ENCODE measurements at regions not wholly inside any gene's neighbourhood (a gene's known extent, or its start where the extent isn't known, plus 50 kb on each side); places are given as distances from the start of the nearest gene placed in this dataset.

DNA sequence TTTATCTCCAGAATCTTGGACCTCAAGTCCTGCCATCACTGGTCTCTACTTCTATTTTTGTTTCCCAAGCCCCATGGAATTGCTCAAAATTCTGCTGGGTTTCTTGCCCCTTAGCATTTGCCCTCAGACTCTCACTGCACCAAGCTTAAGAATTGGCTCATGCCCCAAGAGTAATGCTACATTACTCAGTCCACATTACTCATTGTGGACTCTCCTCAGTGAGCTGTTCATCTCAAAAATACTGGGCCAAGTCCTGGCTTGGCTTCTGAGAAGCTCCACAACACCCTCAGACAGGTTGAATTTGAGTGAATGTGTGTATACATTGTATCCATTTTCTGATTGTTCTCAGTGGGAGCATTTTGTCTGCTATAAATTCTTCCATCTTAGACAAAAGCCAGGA is 364.4 kb upstream of the ARHGEF26 start:
- TF ChIP-seq, protein P1, sequence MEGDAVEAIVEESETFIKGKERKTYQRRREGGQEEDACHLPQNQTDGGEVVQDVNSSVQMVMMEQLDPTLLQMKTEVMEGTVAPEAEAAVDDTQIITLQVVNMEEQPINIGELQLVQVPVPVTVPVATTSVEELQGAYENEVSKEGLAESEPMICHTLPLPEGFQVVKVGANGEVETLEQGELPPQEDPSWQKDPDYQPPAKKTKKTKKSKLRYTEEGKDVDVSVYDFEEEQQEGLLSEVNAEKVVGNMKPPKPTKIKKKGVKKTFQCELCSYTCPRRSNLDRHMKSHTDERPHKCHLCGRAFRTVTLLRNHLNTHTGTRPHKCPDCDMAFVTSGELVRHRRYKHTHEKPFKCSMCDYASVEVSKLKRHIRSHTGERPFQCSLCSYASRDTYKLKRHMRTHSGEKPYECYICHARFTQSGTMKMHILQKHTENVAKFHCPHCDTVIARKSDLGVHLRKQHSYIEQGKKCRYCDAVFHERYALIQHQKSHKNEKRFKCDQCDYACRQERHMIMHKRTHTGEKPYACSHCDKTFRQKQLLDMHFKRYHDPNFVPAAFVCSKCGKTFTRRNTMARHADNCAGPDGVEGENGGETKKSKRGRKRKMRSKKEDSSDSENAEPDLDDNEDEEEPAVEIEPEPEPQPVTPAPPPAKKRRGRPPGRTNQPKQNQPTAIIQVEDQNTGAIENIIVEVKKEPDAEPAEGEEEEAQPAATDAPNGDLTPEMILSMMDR (conservative IDR thresholded peaks at IDR 0.05; ENCODE audit: low read length), result no peak
- no peak overlapping the region for H3K4me3 ChIP-seq (ENCODE audit: low read length)
- DNase-seq (ENCODE audit: low read depth), result peak; percentile 34

DNA sequence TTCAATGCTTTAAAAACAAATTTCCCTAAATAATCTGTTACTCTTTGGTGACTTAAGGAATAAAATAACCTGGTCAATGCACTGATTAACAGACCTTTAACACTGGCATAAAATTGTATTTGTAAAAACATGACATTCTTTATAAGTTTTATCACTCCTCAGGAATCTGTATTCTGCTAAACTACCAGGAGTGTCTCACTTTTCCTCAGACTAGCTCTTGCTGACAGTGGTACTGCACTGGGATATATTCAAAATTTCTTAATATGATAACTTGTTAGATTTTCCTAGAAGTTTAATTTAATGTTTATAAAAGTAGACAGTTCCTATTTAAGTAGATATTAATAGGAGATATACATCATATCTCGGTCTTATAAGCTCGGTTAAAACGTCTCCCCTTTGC is 363.4 kb upstream of the ARHGEF26 start:
- H3K4me3 ChIP-seq (ENCODE audit: low read length), result no peak overlapping the region
- TF ChIP-seq, protein P1 (conservative IDR thresholded peaks at IDR 0.05; ENCODE audit: low read length), result no peak; the same call in 1 of the 2 replicates
- no peak for DNase-seq (ENCODE audit: low read depth)

DNA sequence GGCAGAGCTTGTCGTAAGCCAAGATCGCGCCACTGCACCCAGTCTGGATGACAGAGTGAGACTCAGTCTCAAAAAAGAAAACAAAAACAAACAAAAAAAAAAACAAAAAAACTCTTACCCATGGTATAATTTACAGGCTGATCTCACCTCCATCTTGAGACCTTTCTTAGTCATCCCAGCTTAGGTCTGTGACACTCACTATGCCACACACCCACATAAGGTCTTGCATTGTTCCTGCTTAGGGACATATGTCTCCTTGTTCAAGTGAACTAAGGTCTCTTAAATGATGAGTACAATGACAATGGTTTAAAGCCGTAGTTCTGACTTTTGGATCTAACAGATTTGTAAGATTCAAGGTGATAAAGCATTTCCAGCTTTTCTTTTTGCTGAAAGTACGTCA is 360.2 kb upstream of the ARHGEF26 start:
- TF ChIP-seq, protein P1 (conservative IDR thresholded peaks at IDR 0.05; ENCODE audit: low read length), result no peak
- no peak for DNase-seq (ENCODE audit: low read depth)
- H3K4me3 ChIP-seq (ENCODE audit: low read length), result no peak overlapping the region

DNA sequence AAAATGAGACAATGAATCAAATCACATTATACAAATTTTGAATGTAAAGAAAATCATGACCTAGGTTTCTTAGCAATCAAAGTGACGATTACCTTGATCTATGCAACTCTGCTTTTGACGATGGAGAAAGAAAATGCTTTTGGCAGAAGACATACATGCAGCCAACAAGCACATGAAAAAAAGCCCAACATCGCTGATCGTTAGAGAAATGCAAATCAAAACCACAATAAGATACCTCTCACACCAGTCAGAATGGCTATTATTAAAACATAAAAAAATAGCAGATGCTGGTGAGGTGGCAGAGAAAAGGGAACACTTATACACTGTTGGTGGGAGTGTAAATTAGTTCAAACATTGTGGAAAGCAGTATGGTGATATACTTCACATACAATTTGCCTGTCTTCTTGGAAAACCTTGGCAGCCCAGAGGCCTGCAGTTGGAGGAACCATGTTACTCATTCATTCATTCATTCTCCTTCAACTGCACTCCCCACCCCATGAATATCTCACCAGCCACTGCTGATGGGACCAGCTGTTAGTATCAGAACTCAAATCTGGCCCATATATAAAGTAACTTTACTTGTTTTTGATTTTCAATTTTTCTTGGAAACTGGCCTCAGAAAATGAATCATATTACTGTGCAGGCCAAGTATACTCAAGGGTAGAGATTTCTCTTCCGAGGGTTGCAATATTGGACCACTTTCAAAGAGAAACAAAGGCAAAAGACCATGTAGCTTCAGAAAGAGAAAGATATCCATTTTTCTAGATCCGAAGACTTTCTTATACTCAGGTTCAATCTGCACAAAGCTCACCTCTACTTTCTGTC is 358.6 kb upstream of the ARHGEF26 start:
- no peak for DNase-seq (ENCODE audit: low read depth)
- TF ChIP-seq, protein P1 (conservative IDR thresholded peaks at IDR 0.05; ENCODE audit: low read length), result no peak
- H3K4me3 ChIP-seq (ENCODE audit: low read length), result no peak overlapping the region

DNA sequence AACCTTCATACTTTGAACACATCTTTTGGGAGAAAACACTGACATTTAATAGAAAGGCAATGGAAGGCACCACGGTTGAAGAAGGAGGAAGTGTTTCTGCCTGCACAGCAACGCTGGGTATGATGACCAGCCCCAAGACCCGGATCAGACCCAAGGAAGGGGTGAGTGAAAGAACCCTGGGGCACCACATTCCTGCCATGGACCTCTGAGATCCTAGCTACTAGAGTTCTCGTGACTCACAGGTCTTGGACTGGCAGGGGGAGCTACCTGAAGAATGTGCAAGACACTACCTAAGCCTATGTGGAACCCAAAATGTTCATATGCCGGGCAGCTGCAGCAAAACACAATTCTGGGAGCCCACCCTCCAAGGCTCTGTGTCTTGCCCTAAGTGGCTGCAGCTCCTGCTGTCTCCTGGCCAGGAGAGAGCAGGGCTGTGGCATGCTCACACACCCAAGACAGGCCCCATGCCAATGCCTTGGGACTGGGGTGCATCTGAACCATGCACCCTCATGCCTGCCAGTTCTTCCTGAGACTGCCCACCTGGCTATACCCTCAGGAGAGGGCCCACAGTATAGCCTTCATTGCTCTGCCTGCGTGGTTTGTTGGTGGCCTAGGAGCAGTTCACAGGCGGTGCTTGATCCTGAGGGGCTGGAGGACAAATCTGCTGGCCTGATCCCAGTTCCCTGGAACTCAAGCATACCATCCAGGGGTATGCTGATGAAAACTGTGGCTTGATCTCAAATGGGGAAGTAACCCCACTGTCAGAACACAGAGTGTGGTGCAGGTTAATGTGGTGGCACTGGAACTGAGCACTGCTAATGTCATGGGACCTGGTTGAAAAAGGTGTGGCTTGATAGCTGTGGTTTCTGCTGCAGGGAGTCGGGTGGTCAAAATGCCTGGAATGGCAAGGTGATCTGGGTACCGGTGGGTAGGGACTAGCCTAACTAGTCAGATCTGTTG is 353.3 kb upstream of the ARHGEF26 start:
- TF ChIP-seq, protein P1 (conservative IDR thresholded peaks at IDR 0.05; ENCODE audit: low read length), result no peak
- no peak overlapping the region for H3K4me3 ChIP-seq (ENCODE audit: low read length)
- no peak for DNase-seq (ENCODE audit: low read depth)

DNA sequence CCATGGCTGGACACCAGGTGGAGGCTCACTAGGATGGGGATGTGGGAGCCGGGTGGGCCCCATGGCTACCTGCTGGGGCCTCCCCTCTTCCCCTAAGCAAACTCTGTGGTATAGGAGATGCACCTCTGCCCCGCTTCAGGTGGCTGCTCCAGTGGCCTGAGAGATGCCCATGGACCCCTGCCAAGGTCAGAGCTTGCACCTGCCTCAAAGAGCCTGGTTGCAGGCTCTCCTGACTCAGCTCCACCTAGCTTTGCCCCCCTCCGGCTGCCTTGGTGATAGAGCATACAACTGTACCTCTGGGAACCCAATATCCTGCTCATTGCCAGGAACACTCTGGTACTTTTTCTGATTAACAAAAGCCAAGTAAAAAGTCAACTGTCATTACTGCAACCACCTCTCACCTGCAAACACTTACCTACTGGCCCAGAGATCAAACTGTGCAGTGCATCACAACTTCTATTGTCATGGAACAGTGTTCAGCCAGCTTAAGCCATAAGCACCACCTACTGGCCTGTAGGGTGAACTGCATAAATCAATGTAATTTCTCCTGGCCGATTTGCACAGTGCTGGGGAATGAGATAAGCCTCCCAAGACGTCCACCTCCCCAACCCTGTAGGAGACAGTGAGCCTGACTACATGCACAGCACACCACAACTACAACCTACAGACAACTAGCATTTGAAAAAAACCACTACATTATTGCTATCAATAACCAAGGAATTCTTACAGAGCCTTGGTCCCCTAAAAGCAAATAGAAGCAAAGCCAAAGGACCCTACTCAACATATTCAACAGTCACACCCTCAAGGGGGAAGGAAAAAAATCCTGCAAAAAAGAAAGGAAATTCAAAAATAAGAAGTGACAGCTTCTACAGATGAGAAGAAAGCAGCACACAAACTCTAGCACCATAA is 352.4 kb upstream of the ARHGEF26 start:
- H3K4me3 ChIP-seq (ENCODE audit: low read length), result no peak overlapping the region
- peak; percentile 66 for DNase-seq (ENCODE audit: low read depth)
- TF ChIP-seq, protein P1 (conservative IDR thresholded peaks at IDR 0.05; ENCODE audit: low read length), result peak; percentile 97

Data from AG10803 (cell line).